GM21423 (cell line): ENCODE measurements at regions not wholly inside any gene's neighbourhood (a gene's known extent, or its start where the extent isn't known, plus 50 kb on each side); places are given as distances from the start of the nearest gene placed in this dataset.

Experiments used
- ATAC-seq: cut with Tn5 transposase; IDR thresholded peaks from one replicate; pipeline ENCODE4 v1.9.1; 2021; ENCODE audit warnings: mild to moderate bottlenecking, moderate library complexity; ENCODE audit not compliant: unreplicated experiment

- ATAC-seq = no peak
Observed at GRCh38 chr7:46744957-46745706, 824.1 kb upstream of the IGFBP3 start.

- no peak for ATAC-seq
Observed at GRCh38 chr7:46742601-46743000, 821.5 kb upstream of the IGFBP3 start.

- no peak for ATAC-seq
Observed at GRCh38 chr7:46741938-46742540, 821.0 kb upstream of the IGFBP3 start.

GRCh38 chr7:46741181-46741580 is 820.1 kb upstream of the IGFBP3 start:
- ATAC-seq = no peak

GRCh38 chr7:46739518-46740234 is 818.6 kb upstream of the IGFBP3 start:
- ATAC-seq = no peak

GRCh38 chr7:46738796-46739195 is 817.7 kb upstream of the IGFBP3 start:
- ATAC-seq = no peak

GRCh38 chr7:46738165-46738564 is 817.1 kb upstream of the IGFBP3 start:
- ATAC-seq = no peak

GRCh38 chr7:46725838-46726237 is 804.8 kb upstream of the IGFBP3 start:
- ATAC-seq = no peak

GRCh38 chr7:46725136-46725535 is 804.1 kb upstream of the IGFBP3 start:
- no peak for ATAC-seq

GRCh38 chr7:46723742-46724141 is 802.7 kb upstream of the IGFBP3 start:
- no peak for ATAC-seq

- ATAC-seq = no peak
Observed at GRCh38 chr7:46723003-46723402, 801.9 kb upstream of the IGFBP3 start.

GRCh38 chr7:46720761-46721160 is 799.7 kb upstream of the IGFBP3 start:
- no peak for ATAC-seq

GRCh38 chr7:46719616-46720015 is 798.5 kb upstream of the IGFBP3 start:
- ATAC-seq = no peak

- ATAC-seq = no peak
Observed at GRCh38 chr7:46716926-46717325, 795.9 kb upstream of the IGFBP3 start.

- ATAC-seq = no peak
Observed at GRCh38 chr7:46715579-46715978, 794.5 kb upstream of the IGFBP3 start.

GRCh38 chr7:46714904-46715303 is 793.8 kb upstream of the IGFBP3 start:
- ATAC-seq = no peak

GRCh38 chr7:46713868-46714596 is 793.0 kb upstream of the IGFBP3 start:
- no peak for ATAC-seq

GRCh38 chr7:46710927-46711326 is 789.9 kb upstream of the IGFBP3 start:
- ATAC-seq = no peak

- ATAC-seq = no peak
Observed at GRCh38 chr7:46707973-46708372, 786.9 kb upstream of the IGFBP3 start.

- no peak for ATAC-seq
Observed at GRCh38 chr7:46705386-46706255, 784.5 kb upstream of the IGFBP3 start.
